ENCODE measurements at regions not wholly inside any gene's neighbourhood (a gene's known extent, or its start where the extent isn't known, plus 50 kb on each side); places are given as distances from the start of the nearest gene placed in this dataset.

DNA sequence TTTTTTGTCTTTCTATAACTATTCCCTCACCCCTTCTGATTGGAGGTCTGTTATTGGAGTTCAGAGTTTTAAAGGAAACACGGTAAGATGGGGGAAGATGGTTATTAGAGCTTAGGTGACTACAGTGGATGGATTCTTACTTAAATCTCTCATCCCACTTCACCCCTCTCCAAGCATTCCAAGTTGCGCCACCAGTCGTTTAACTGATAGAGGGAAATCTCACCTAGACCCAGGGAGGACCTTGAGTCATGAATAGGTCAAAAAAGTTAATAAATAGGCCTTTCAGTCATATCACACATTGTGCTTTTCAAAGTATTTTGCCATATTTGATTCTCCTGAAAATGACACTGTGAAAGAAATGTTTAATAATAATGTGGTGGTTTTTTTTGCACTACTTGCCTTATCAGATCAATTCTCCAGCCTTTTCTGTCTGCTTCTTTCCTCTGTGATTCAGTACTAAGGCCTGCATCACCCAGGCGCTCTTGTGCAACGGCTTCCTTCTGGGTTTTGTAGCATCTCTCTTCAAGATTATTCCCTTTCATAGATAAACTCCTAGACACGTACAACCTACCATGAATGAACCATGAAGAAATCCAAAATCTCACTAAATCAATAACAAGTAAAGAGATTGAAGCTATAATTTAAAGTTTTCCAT is 100.4 kb upstream of the TGFBR2 start (continued):
- TF ChIP-seq CEBPB (IDR thresholded peaks at IDR 0.05; ENCODE audit: low read depth, low read length) = no peak
- TF ChIP-seq MAFK (IDR thresholded peaks at IDR 0.05; ENCODE audit: low read depth, low read length) = no peak
- no peak for TF ChIP-seq TCF12 (IDR thresholded peaks at IDR 0.05; ENCODE audit: low read depth, low read length)
- TF ChIP-seq, protein P1, sequence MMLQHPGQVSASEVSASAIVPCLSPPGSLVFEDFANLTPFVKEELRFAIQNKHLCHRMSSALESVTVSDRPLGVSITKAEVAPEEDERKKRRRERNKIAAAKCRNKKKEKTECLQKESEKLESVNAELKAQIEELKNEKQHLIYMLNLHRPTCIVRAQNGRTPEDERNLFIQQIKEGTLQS (IDR thresholded peaks at IDR 0.05; ENCODE audit: insufficient read depth, low read depth, low read length) = no peak
- TF ChIP-seq CBX8 (IDR thresholded peaks at IDR 0.05; ENCODE audit: borderline replicate concordance, low read depth, low read length) = no peak
- TF ChIP-seq RXRA (IDR thresholded peaks at IDR 0.05; ENCODE audit: insufficient read depth, low read depth, low read length) = no peak
- TF ChIP-seq RBBP5 (IDR thresholded peaks at IDR 0.05; ENCODE audit: borderline replicate concordance, low read depth, low read length) = no peak
- TF ChIP-seq POLR2AphosphoS5 (IDR thresholded peaks at IDR 0.05; ENCODE audit: low read depth, low read length) = no peak
- TF ChIP-seq CHD2 (IDR thresholded peaks at IDR 0.05; ENCODE audit: low read length) = no peak
